Mesenteric fat pad (tissue), 1 donor: ENCODE measurements at regions not wholly inside any gene's neighbourhood (a gene's known extent, or its start where the extent isn't known, plus 50 kb on each side); places are given as distances from the start of the nearest gene placed in this dataset.

Experiments used
- DNase-seq: peaks from one replicate; pipeline ENCODE4 v3.0.0-alpha.2; 2020; ENCODE audit warnings: low spot score
- donor health status: DM: yes; HTN: yes; CAD: no.

DNA sequence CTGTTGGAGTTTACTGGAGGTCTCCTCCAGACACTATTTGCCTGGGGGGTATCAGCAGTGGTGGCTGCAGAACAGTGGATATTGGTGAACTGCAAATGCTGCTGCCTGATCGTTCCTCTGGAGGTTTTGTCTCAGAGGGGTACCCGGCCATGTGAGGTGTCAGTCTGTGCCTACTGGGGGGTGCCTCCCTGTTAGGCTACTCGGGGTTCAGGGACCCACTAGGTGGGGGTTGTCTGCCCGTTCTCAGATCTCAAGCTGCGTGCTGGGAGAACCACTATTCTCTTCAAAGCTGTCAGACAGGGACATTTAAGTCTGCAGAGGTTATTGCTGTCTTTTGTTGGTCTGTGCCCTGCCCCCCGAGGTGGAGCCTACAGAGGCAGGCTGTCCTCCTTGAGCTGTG, 1333.1 kb upstream of the TPTE start:
- DNase-seq, result peak; percentile 81
